ENCODE measurements at regions not wholly inside any gene's neighbourhood (a gene's known extent, or its start where the extent isn't known, plus 50 kb on each side); places are given as distances from the start of the nearest gene placed in this dataset.

GRCh38 chr13:40178130-40178529 is 488.3 kb downstream of the FOXO1 start:
- no peaks in the 10 kb centered on the region for H3K4me1 ChIP-seq (ENCODE audit: control insufficient read depth, insufficient read depth, low read length)
- no peaks in the 10 kb centered on the region for H3K36me3 ChIP-seq (ENCODE audit: control insufficient read depth in 2 of 2, insufficient read depth in 2 of 2, low read length in 2 of 2)
- no peak overlapping the region for H3K27ac ChIP-seq (ENCODE audit: low read length)
- no peaks in the 10 kb centered on the region for H3K9me3 ChIP-seq (ENCODE audit: control insufficient read depth in 2 of 2, low read length in 2 of 2)
- no peak overlapping the region for H3K9ac ChIP-seq (ENCODE audit: low read length in 2 of 2)
- H3K27me3 ChIP-seq (ENCODE audit: control insufficient read depth in 1 of 2, insufficient read depth in 2 of 2, low read length in 2 of 2) = no peaks in the 10 kb centered on the region
- no peak overlapping the region for H3K4me3 ChIP-seq (ENCODE audit: low read length in 2 of 2)

- no peaks in the 10 kb centered on the region for H3K9me3 ChIP-seq (ENCODE audit: control insufficient read depth in 2 of 2, low read length in 2 of 2)
- H3K9ac ChIP-seq (ENCODE audit: low read length in 2 of 2) = no peak overlapping the region
- no peaks in the 10 kb centered on the region for H3K4me1 ChIP-seq (ENCODE audit: control insufficient read depth, insufficient read depth, low read length)
- no peaks in the 10 kb centered on the region for H3K27me3 ChIP-seq (ENCODE audit: control insufficient read depth in 1 of 2, insufficient read depth in 2 of 2, low read length in 2 of 2)
- no peak overlapping the region for H3K27ac ChIP-seq (ENCODE audit: low read length)
- H3K4me3 ChIP-seq (ENCODE audit: low read length in 2 of 2) = no peak overlapping the region
- H3K36me3 ChIP-seq (ENCODE audit: control insufficient read depth in 2 of 2, insufficient read depth in 2 of 2, low read length in 2 of 2) = no peaks in the 10 kb centered on the region
Measured at GRCh38 chr13:40179445-40180281, 486.8 kb downstream of the FOXO1 start.

- H3K27ac ChIP-seq (ENCODE audit: low read length) = no peak overlapping the region
- no peaks in the 10 kb centered on the region for H3K27me3 ChIP-seq (ENCODE audit: control insufficient read depth in 1 of 2, insufficient read depth in 2 of 2, low read length in 2 of 2)
- no peaks in the 10 kb centered on the region for H3K4me1 ChIP-seq (ENCODE audit: control insufficient read depth, insufficient read depth, low read length)
Measured at GRCh38 chr13:40180776-40181175, 485.7 kb downstream of the FOXO1 start.

GRCh38 chr13:40181203-40181845 is 485.1 kb downstream of the FOXO1 start:
- no peak overlapping the region for H3K27ac ChIP-seq (ENCODE audit: low read length)
- H3K36me3 ChIP-seq (ENCODE audit: control insufficient read depth in 2 of 2, insufficient read depth in 2 of 2, low read length in 2 of 2) = no peaks in the 10 kb centered on the region
- H3K4me3 ChIP-seq (ENCODE audit: low read length in 2 of 2) = no peak overlapping the region
- no peak overlapping the region for H3K9ac ChIP-seq (ENCODE audit: low read length in 2 of 2)
- no peaks in the 10 kb centered on the region for H3K9me3 ChIP-seq (ENCODE audit: control insufficient read depth in 2 of 2, low read length in 2 of 2)
- no peaks in the 10 kb centered on the region for H3K4me1 ChIP-seq (ENCODE audit: control insufficient read depth, insufficient read depth, low read length)
- no peaks in the 10 kb centered on the region for H3K27me3 ChIP-seq (ENCODE audit: control insufficient read depth in 1 of 2, insufficient read depth in 2 of 2, low read length in 2 of 2)

More at GRCh38 chr13:40180776-40181175, 485.7 kb downstream of the FOXO1 start:
- Histone ChIP-seq H3K9me3 (ENCODE audit: control insufficient read depth in 2 of 2, low read length in 2 of 2) (no peaks in the 10 kb centered on the region), H3K4me3 (ENCODE audit: low read length in 2 of 2) (no peak overlapping the region), H3K9ac (ENCODE audit: low read length in 2 of 2) (no peak overlapping the region), H3K36me3 (ENCODE audit: control insufficient read depth in 2 of 2, insufficient read depth in 2 of 2, low read length in 2 of 2) (no peaks in the 10 kb centered on the region)

GRCh38 chr13:40182591-40182990 is 483.9 kb downstream of the FOXO1 start:
- no peaks in the 10 kb centered on the region for H3K27me3 ChIP-seq (ENCODE audit: control insufficient read depth in 1 of 2, insufficient read depth in 2 of 2, low read length in 2 of 2)
- no peak overlapping the region for H3K9ac ChIP-seq (ENCODE audit: low read length in 2 of 2)
- H3K4me3 ChIP-seq (ENCODE audit: low read length in 2 of 2) = no peak overlapping the region
- no peaks in the 10 kb centered on the region for H3K4me1 ChIP-seq (ENCODE audit: control insufficient read depth, insufficient read depth, low read length)
- no peak overlapping the region for H3K27ac ChIP-seq (ENCODE audit: low read length)
- no peaks in the 10 kb centered on the region for H3K9me3 ChIP-seq (ENCODE audit: control insufficient read depth in 2 of 2, low read length in 2 of 2)
- no peaks in the 10 kb centered on the region for H3K36me3 ChIP-seq (ENCODE audit: control insufficient read depth in 2 of 2, insufficient read depth in 2 of 2, low read length in 2 of 2)

- Histone ChIP-seq H3K27me3 (ENCODE audit: control insufficient read depth in 1 of 2, insufficient read depth in 2 of 2, low read length in 2 of 2) (no peaks in the 10 kb centered on the region), H3K27ac (ENCODE audit: low read length) (no peak overlapping the region), H3K4me3 (ENCODE audit: low read length in 2 of 2) (no peak overlapping the region)
Measured at GRCh38 chr13:40185414-40185813, 481.0 kb downstream of the FOXO1 start.

GRCh38 chr13:40186041-40186440 is 480.4 kb downstream of the FOXO1 start:
- Histone ChIP-seq H3K9ac (ENCODE audit: low read length in 2 of 2) (no peak overlapping the region), H3K27ac (ENCODE audit: low read length) (no peak overlapping the region), H3K36me3 (ENCODE audit: control insufficient read depth in 2 of 2, insufficient read depth in 2 of 2, low read length in 2 of 2) (no peaks in the 10 kb centered on the region), H3K9me3 (ENCODE audit: control insufficient read depth in 2 of 2, low read length in 2 of 2) (no peaks in the 10 kb centered on the region), H3K4me3 (ENCODE audit: low read length in 2 of 2) (no peak overlapping the region), H3K27me3 (ENCODE audit: control insufficient read depth in 1 of 2, insufficient read depth in 2 of 2, low read length in 2 of 2) (no peaks in the 10 kb centered on the region), H3K4me1 (ENCODE audit: control insufficient read depth, insufficient read depth, low read length) (peaks cover 12% of the 10 kb centered on the region)

More at GRCh38 chr13:40185414-40185813, 481.0 kb downstream of the FOXO1 start:
- Histone ChIP-seq H3K9ac (ENCODE audit: low read length in 2 of 2) (no peak overlapping the region), H3K9me3 (ENCODE audit: control insufficient read depth in 2 of 2, low read length in 2 of 2) (no peaks in the 10 kb centered on the region), H3K36me3 (ENCODE audit: control insufficient read depth in 2 of 2, insufficient read depth in 2 of 2, low read length in 2 of 2) (no peaks in the 10 kb centered on the region), H3K4me1 (ENCODE audit: control insufficient read depth, insufficient read depth, low read length) (peaks cover 6% of the 10 kb centered on the region)

GRCh38 chr13:40186626-40187323 is 479.7 kb downstream of the FOXO1 start:
- peaks cover 19% of the 10 kb centered on the region for H3K4me1 ChIP-seq (ENCODE audit: control insufficient read depth, insufficient read depth, low read length)
- H3K27me3 ChIP-seq (ENCODE audit: control insufficient read depth in 1 of 2, insufficient read depth in 2 of 2, low read length in 2 of 2) = no peaks in the 10 kb centered on the region
- H3K9me3 ChIP-seq (ENCODE audit: control insufficient read depth in 2 of 2, low read length in 2 of 2) = no peaks in the 10 kb centered on the region
- H3K4me3 ChIP-seq (ENCODE audit: low read length in 2 of 2) = no peak overlapping the region
- no peak overlapping the region for H3K9ac ChIP-seq (ENCODE audit: low read length in 2 of 2)
- H3K27ac ChIP-seq (ENCODE audit: low read length) = no peak overlapping the region
- H3K36me3 ChIP-seq (ENCODE audit: control insufficient read depth in 2 of 2, insufficient read depth in 2 of 2, low read length in 2 of 2) = no peaks in the 10 kb centered on the region

- no peaks in the 10 kb centered on the region for H3K9me3 ChIP-seq (ENCODE audit: control insufficient read depth in 2 of 2, low read length in 2 of 2)
- peaks cover 21% of the 10 kb centered on the region for H3K4me1 ChIP-seq (ENCODE audit: control insufficient read depth, insufficient read depth, low read length)
- no peak overlapping the region for H3K9ac ChIP-seq (ENCODE audit: low read length in 2 of 2)
- no peak overlapping the region for H3K27ac ChIP-seq (ENCODE audit: low read length)
- H3K27me3 ChIP-seq (ENCODE audit: control insufficient read depth in 1 of 2, insufficient read depth in 2 of 2, low read length in 2 of 2) = no peaks in the 10 kb centered on the region
- H3K4me3 ChIP-seq (ENCODE audit: low read length in 2 of 2) = no peak overlapping the region
- no peaks in the 10 kb centered on the region for H3K36me3 ChIP-seq (ENCODE audit: control insufficient read depth in 2 of 2, insufficient read depth in 2 of 2, low read length in 2 of 2)
Measured at GRCh38 chr13:40187324-40187795, 479.1 kb downstream of the FOXO1 start.

- H3K36me3 ChIP-seq (ENCODE audit: control insufficient read depth in 2 of 2, insufficient read depth in 2 of 2, low read length in 2 of 2) = no peaks in the 10 kb centered on the region
- no peak overlapping the region for H3K27ac ChIP-seq (ENCODE audit: low read length)
- H3K4me1 ChIP-seq (ENCODE audit: control insufficient read depth, insufficient read depth, low read length) = peaks cover 23% of the 10 kb centered on the region
Measured at GRCh38 chr13:40187841-40188591, 478.4 kb downstream of the FOXO1 start.

More at GRCh38 chr13:40187841-40188591, 478.4 kb downstream of the FOXO1 start:
- H3K9ac ChIP-seq (ENCODE audit: low read length in 2 of 2) = no peak overlapping the region
- H3K27me3 ChIP-seq (ENCODE audit: control insufficient read depth in 1 of 2, insufficient read depth in 2 of 2, low read length in 2 of 2) = no peaks in the 10 kb centered on the region
- no peak overlapping the region for H3K4me3 ChIP-seq (ENCODE audit: low read length in 2 of 2)
- H3K9me3 ChIP-seq (ENCODE audit: control insufficient read depth in 2 of 2, low read length in 2 of 2) = no peaks in the 10 kb centered on the region
